ENCODE measurements at regions not wholly inside any gene's neighbourhood (a gene's known extent, or its start where the extent isn't known, plus 50 kb on each side); places are given as distances from the start of the nearest gene placed in this dataset.

- TF ChIP-seq CTCF (IDR thresholded peaks at IDR 0.05) (no peak), POLR2A (IDR thresholded peaks at IDR 0.05) (no peak), EP300 (IDR thresholded peaks at IDR 0.05; ENCODE audit: low read depth) (no peak), POLR2AphosphoS5 (IDR thresholded peaks at IDR 0.05) (no peak)
- H3K27me3 ChIP-seq, result no peaks in the 10 kb centered on the region
- intact Hi-C loops (cut with DNase I; ENCODE audit: low total_unique reads) (no loop called here), in situ Hi-C loops (cut with MboI; ENCODE audit: low pct_ligation_motif_present in 1 of 4, low pct_unique_long_range_greater_than_20kb in 1 of 4, low sequenced_read_pairs in 3 of 4) (no loop called here)
- H3K27ac ChIP-seq, result no peak overlapping the region
- H3K9me3 ChIP-seq, result no peaks in the 10 kb centered on the region
- WGBS, 2 donors (ENCODE audit: low coverage in 1 of 2), result 79 to 85% methylated on average over 2 to 4 of the region's 4 CpGs
- no peaks in the 10 kb centered on the region for H3K36me3 ChIP-seq
- DNase-seq, result no peak
- no peaks in the 10 kb centered on the region for H3K4me1 ChIP-seq
- H3K4me3 ChIP-seq, result no peak overlapping the region
Measured at GRCh38 chr18:73752546-73752945, 395.1 kb downstream of the FBXO15 start.

DNA sequence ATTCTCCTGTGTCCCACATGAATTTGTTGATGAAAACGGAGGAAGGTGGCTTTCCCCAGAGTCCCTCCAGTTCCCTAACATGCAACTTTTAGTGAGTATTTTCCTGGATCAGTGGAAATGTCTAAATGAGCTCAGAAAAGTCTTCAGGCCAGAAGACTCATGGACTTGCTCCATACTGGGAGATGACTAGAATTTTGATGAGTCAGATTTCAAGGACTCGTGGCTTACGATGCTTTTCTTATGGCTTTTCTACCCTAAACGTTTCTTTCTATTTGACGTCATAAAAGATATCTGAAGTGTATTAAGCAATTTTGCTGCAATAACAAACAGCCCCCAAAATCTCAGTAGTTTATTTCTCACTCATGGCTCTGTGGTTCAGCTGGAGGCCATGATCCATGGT is 397.6 kb downstream of the FBXO15 start:
- Histone ChIP-seq H3K27me3 (no peaks in the 10 kb centered on the region), H3K9me3 (no peaks in the 10 kb centered on the region), H3K4me3 (no peak overlapping the region), H3K4me1 (no peaks in the 10 kb centered on the region), H3K27ac (no peak overlapping the region), H3K36me3 (no peaks in the 10 kb centered on the region)
- TF ChIP-seq POLR2A (IDR thresholded peaks at IDR 0.05), result no peak
- no peak for TF ChIP-seq CTCF (IDR thresholded peaks at IDR 0.05)
- no peak for TF ChIP-seq EP300 (IDR thresholded peaks at IDR 0.05; ENCODE audit: low read depth)
- intact Hi-C loops (cut with DNase I; ENCODE audit: low total_unique reads), result no loop called here
- 85 to 90% methylated on average over 5 of the region's 5 CpGs for WGBS, 2 donors (ENCODE audit: low coverage in 1 of 2)
- in situ Hi-C loops (cut with MboI; ENCODE audit: low pct_ligation_motif_present in 1 of 4, low pct_unique_long_range_greater_than_20kb in 1 of 4, low sequenced_read_pairs in 3 of 4), result no loop called here
- DNase-seq, result no peak

- Histone ChIP-seq H3K4me3 (no peak overlapping the region), H3K9me3 (no peaks in the 10 kb centered on the region), H3K27me3 (no peaks in the 10 kb centered on the region), H3K4me1 (no peaks in the 10 kb centered on the region), H3K27ac (no peak overlapping the region), H3K36me3 (no peaks in the 10 kb centered on the region)
- in situ Hi-C loops (cut with MboI; ENCODE audit: low pct_ligation_motif_present in 1 of 4, low pct_unique_long_range_greater_than_20kb in 1 of 4, low sequenced_read_pairs in 3 of 4), result no loop called here
- TF ChIP-seq POLR2A (IDR thresholded peaks at IDR 0.05) (no peak), EP300 (IDR thresholded peaks at IDR 0.05; ENCODE audit: low read depth) (no peak), POLR2AphosphoS5 (IDR thresholded peaks at IDR 0.05) (no peak), CTCF (IDR thresholded peaks at IDR 0.05) (no peak)
- 62% methylated on average over 2 of the region's 2 CpGs for WGBS, 2 donors (ENCODE audit: low coverage in 1 of 2)
- no peak for DNase-seq
- intact Hi-C loops (cut with DNase I; ENCODE audit: low total_unique reads), result no loop called here
Measured at GRCh38 chr18:73749304-73749703, 398.3 kb downstream of the FBXO15 start.

GRCh38 chr18:73748731-73749130 is 398.9 kb downstream of the FBXO15 start:
- TF ChIP-seq EP300 (IDR thresholded peaks at IDR 0.05; ENCODE audit: low read depth) (no peak), POLR2A (IDR thresholded peaks at IDR 0.05) (no peak), CTCF (IDR thresholded peaks at IDR 0.05) (no peak), POLR2AphosphoS5 (IDR thresholded peaks at IDR 0.05) (no peak)
- no peak overlapping the region for H3K4me3 ChIP-seq
- DNase-seq, result no peak
- no peaks in the 10 kb centered on the region for H3K9me3 ChIP-seq
- H3K27me3 ChIP-seq, result no peaks in the 10 kb centered on the region
- no peaks in the 10 kb centered on the region for H3K36me3 ChIP-seq
- intact Hi-C loops (cut with DNase I; ENCODE audit: low total_unique reads), result no loop called here
- in situ Hi-C loops (cut with MboI; ENCODE audit: low pct_ligation_motif_present in 1 of 4, low pct_unique_long_range_greater_than_20kb in 1 of 4, low sequenced_read_pairs in 3 of 4), result no loop called here
- WGBS, 2 donors (ENCODE audit: low coverage in 1 of 2), result 79 to 86% methylated on average over 4 of the region's 4 CpGs
- H3K4me1 ChIP-seq, result no peaks in the 10 kb centered on the region
- no peak overlapping the region for H3K27ac ChIP-seq

Measured in transverse colon (tissue), 4 donors.